Nucleus accumbens (tissue), 56 donors: ENCODE measurements at regions not wholly inside any gene's neighbourhood (a gene's known extent, or its start where the extent isn't known, plus 50 kb on each side); places are given as distances from the start of the nearest gene placed in this dataset.
"Not testable (repeated sequence)": the region's sequence is repeated elsewhere in the genome, so short reads cannot be mapped to it uniquely, and the experiment has no call there.

Source experiments
- DNase-seq, 56 donors: peaks; one replicate each; lab custom pipeline; 2025; lab: John Stamatoyannopoulos, UW

GRCh38 chr11:89545691-89546090 lies 54.5 kb upstream of the NOX4 start:
- DNase-seq: no peak

- not testable (repeated sequence) for DNase-seq
Observed at GRCh38 chr11:89555781-89556180, 64.6 kb upstream of the NOX4 start.

GRCh38 chr11:89556731-89557707 lies 65.8 kb upstream of the NOX4 start:
- peak in 1 of 56 donors; percentile 2 for DNase-seq

DNA sequence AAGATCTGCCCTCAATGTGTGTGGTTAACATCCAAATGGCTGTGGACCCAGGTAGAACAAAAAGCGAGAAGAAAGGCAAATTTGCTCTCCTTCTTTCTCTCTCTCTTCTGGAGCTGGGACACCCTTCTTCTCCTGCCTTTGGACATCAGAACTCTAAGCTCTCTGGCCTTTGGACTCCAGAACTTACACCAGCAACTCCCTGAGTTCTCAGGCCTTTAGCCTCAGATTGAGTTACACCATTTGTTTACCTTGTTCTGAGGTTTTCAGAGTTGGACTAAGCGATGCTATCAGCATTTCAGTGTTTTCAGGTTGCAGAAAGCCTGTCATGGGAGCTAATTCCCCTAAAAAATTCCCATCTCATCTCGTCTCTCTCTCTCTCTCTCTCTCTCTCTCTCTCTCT lies 69.4 kb upstream of the NOX4 start:
- DNase-seq: not testable (repeated sequence)

- DNase-seq: not testable (repeated sequence)
Observed at GRCh38 chr11:89562731-89563130, 71.6 kb upstream of the NOX4 start.

DNA sequence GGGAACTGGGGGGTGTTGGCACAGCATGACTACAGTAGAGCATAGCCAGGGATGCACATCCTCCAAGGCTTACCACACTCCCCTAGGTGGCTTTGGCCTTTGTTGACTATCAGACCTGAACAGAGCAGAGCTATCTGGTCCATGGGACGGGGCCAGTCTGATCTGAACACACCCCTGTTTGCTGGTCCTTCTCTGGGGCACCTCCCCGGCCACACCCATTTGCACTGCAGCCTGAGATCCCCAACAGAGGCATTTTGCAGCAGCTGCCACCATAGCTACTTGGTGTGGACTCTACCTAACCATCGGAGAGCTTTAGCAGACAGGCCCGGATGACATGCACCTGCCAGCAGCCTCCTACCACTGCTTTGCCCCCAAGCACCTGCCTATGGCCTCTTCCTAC lies 75.8 kb upstream of the NOX4 start:
- DNase-seq: no peak

- not testable (repeated sequence) for DNase-seq
Observed at GRCh38 chr11:89569387-89569786, 78.2 kb upstream of the NOX4 start.

- not testable (repeated sequence) for DNase-seq
Observed at GRCh38 chr11:89571706-89572105, 80.5 kb upstream of the NOX4 start.

DNA sequence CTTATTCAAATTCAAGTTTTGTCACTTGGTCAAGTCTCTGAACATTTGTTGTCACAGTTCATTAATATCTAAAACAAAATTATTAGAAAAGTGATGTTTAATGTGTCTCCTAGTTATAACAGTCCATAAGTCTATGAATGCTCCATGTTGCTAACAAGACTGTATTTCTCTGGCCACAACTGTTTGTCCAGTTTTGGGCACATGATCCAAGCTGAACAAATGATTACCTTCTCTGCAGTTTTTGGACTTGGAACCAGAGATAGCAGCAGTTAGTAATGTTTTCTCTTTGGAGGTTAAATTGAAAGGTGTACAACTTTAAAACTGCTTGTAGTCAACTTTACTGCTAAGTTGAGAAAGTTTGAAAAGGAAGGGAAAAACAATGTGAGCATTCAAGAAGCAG lies 84.7 kb upstream of the NOX4 start:
- not testable (repeated sequence) for DNase-seq

DNA sequence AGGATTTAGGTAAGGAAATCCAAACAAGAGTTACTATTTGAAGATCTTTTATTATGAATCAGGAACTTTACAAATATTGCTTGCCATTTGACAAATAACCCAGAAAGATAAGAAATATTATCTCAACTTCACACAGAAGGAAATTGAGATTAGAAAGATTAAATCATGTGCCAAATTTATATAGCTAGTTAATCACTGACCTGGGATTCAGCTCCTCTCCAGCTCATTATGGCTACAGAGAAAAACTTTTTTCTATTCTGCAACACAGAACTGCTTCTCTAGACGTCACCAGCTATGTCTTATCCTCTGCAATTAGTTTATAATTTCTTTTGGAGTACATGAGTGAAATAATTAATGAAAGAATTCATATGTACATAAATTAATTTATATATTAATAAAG lies 86.3 kb upstream of the NOX4 start:
- DNase-seq: not testable (repeated sequence)

GRCh38 chr11:89583580-89583979 lies 92.4 kb upstream of the NOX4 start:
- no peak for DNase-seq

DNA sequence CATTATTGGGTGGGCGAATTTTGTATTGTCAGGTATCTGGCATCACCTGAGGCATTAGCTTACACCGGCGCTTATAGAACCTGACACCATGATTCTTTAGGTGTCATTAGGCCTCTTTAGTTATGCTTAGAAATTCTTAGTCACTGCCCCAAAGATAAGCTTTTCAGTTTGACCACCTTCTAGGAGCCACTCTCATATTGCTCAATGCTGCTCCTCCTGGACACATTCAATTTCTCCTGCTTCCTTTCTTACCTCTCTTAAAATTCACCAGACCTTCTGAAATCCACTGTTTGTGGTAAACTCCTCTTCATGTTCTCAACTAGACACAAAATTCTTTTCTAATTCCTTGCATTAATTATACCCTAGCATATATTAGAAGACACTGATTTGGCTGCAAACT lies 93.9 kb upstream of the NOX4 start:
- DNase-seq: not testable (repeated sequence)

DNA sequence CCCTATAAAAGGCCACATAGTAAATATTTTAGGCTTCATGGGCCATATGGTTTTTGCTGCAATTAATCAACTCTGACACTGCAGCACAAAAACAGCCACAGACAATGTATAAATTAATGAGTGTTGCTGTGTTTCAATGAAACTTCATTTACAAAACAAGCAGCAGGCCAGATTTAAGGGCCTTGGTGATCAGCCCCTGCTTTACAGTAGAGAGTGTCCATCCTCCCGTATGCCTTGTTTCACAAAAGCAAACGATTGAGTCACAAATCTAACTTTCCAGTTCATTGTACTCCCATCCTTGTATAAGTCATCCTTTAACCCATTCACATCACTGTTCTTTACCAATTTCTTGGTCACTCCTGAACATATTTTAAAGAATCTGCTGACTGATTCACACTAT lies 94.3 kb upstream of the NOX4 start:
- DNase-seq: not testable (repeated sequence)

GRCh38 chr11:89589413-89589812 lies 98.2 kb upstream of the NOX4 start:
- not testable (repeated sequence) for DNase-seq

GRCh38 chr11:89590008-89590632 lies 98.9 kb upstream of the NOX4 start:
- DNase-seq: not testable (repeated sequence)

DNA sequence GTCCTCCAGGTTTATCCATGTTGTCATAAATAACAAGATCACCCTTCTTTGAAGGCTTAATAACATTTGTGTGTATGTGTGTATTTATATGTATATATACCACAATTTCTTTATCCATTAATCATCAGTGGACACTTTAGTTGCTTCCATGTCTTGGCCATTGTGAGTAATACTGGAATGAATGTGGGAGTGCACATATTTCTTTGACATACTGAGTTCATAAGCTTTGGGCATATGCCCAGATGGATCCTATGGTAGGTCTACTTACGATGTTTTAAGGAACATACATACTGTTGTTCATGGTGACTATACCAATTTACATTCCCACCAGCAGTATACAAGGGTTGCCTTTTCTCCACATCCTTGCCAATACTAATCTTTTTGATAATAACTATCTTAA lies 108.8 kb upstream of the TRIM77 start:
- DNase-seq: not testable (repeated sequence)

- no peak for DNase-seq
Observed at GRCh38 chr11:89604281-89604680, 105.8 kb upstream of the TRIM77 start.

DNA sequence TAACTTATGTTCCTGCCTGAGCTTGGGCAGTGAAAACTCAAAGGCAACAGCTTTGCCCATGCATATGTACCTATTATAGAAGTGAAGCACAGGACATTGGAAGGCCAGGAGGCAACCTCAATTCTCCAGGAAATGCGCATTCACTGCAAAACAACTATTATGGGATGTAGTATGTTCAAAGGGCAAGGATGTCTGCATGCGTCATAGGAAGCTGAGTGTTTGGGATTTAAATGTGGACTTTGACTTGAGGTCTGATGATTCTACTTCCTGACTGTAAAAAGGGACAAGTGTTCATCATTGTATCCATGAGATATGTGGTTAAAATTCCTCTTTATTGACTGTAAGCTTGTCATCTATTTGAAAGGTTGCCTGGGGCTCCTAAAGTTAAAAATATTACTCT lies 103.3 kb upstream of the TRIM77 start:
- not testable (repeated sequence) for DNase-seq

GRCh38 chr11:89607497-89607896 lies 102.6 kb upstream of the TRIM77 start:
- DNase-seq: not testable (repeated sequence)

DNA sequence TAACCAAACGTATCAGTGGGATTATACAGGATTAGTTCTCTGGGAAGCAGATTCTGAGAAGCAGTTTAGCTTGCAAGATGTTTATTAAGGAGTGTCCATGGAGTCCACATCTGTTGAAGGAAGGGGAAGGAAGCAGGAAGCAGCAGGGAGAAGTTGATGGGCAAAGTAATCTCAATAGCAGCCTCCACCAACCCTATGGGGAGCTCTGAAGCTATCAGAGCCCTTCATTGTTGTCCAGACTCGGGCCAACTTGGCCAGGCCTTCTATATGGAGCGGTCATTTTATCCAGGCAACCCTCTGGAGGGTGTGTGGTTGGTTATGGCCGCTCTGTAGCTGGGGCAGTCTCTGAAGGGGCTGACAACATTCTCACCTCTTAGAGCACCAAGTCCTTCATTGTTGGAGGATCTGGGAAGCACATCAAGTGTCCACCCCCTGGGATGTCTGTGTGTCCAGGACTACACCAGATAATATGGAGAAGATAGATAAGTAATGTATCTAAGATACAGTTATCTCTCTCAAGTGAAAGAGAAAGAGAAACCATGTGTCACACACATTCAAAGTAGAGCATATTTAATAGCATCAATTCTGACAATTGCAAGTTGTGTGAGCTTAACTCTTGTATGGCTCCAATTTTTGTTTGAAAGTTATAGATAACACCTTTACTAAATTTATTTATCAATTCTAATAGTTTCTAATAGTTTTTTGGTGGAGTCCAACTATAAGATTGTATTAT lies 101.7 kb upstream of the TRIM77 start:
- DNase-seq: no peak

DNA sequence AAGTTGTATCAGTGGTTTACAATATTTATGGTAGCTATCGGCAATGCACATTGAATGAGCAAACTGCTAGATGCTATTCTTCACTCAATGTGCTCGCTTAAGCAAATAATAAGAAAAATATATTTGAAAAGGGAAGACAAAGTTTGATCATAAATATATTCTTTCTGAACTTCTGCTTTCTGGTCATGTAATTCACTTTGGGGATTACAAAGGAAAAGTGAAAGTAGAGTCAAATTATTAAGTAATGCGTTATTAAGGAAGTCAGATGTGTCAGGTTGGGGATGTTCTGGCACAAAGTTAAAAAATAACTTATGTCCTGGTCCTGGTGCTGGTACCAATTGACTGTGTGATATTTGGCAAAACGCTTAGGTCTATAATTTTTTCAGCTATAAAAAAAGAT lies 98.0 kb upstream of the TRIM77 start:
- no peak for DNase-seq
